ENCODE measurements at regions not wholly inside any gene's neighbourhood (a gene's known extent, or its start where the extent isn't known, plus 50 kb on each side); places are given as distances from the start of the nearest gene placed in this dataset.

- H3K9me3 ChIP-seq: no peaks in the 10 kb centered on the region
- H3K4me3 ChIP-seq: no peak overlapping the region
- ATAC-seq: no peak
- no peaks in the 10 kb centered on the region for H3K36me3 ChIP-seq (ENCODE audit: low read depth)
- TF ChIP-seq CTCF (IDR thresholded peaks at IDR 0.05): no peak
- H3K4me1 ChIP-seq (ENCODE audit: low read depth): no peaks in the 10 kb centered on the region
- intact Hi-C loops (cut with DNase I, micrococcal nuclease): no loop called here
- no peak for DNase-seq
Measured at GRCh38 chr5:5584751-5585150, 162.3 kb downstream of the ICE1 start.

GRCh38 chr5:5584236-5584745 lies 161.8 kb downstream of the ICE1 start:
- no peak overlapping the region for H3K4me3 ChIP-seq
- TF ChIP-seq CTCF (IDR thresholded peaks at IDR 0.05): no peak
- no peak for DNase-seq
- intact Hi-C loops (cut with DNase I, micrococcal nuclease): no loop called here
- no peaks in the 10 kb centered on the region for H3K4me1 ChIP-seq (ENCODE audit: low read depth)
- no peaks in the 10 kb centered on the region for H3K9me3 ChIP-seq
- no peaks in the 10 kb centered on the region for H3K36me3 ChIP-seq (ENCODE audit: low read depth)
- ATAC-seq: no peak

GRCh38 chr5:5583832-5584231 lies 161.4 kb downstream of the ICE1 start:
- Histone ChIP-seq H3K4me3 (no peak overlapping the region), H3K36me3 (ENCODE audit: low read depth) (no peaks in the 10 kb centered on the region), H3K9me3 (no peaks in the 10 kb centered on the region), H3K4me1 (ENCODE audit: low read depth) (no peaks in the 10 kb centered on the region)
- intact Hi-C loops (cut with DNase I, micrococcal nuclease): no loop called here
- ATAC-seq: no peak
- no peak for TF ChIP-seq CTCF (IDR thresholded peaks at IDR 0.05)
- DNase-seq: no peak

GRCh38 chr5:5583023-5583765 lies 160.7 kb downstream of the ICE1 start:
- no peak for TF ChIP-seq CTCF (IDR thresholded peaks at IDR 0.05)
- ATAC-seq (no peak), DNase-seq (no peak)
- Histone ChIP-seq H3K9me3 (no peaks in the 10 kb centered on the region), H3K4me3 (no peak overlapping the region), H3K4me1 (ENCODE audit: low read depth) (no peaks in the 10 kb centered on the region), H3K36me3 (ENCODE audit: low read depth) (no peaks in the 10 kb centered on the region)
- intact Hi-C loops (cut with DNase I, micrococcal nuclease): no loop called here

GRCh38 chr5:5581080-5581479 lies 158.6 kb downstream of the ICE1 start:
- ATAC-seq (no peak), DNase-seq (no peak)
- Histone ChIP-seq H3K4me3 (no peak overlapping the region), H3K4me1 (ENCODE audit: low read depth) (no peaks in the 10 kb centered on the region), H3K9me3 (no peaks in the 10 kb centered on the region), H3K36me3 (ENCODE audit: low read depth) (no peaks in the 10 kb centered on the region)
- no peak for TF ChIP-seq CTCF (IDR thresholded peaks at IDR 0.05)
- intact Hi-C loops (cut with DNase I, micrococcal nuclease): no loop called here

Measured in mucosa of descending colon (tissue), 3 donors.